WTC11 (cell line): ENCODE measurements at regions not wholly inside any gene's neighbourhood (a gene's known extent, or its start where the extent isn't known, plus 50 kb on each side); places are given as distances from the start of the nearest gene placed in this dataset.
"Not testable (repeated sequence)": the region's sequence is repeated elsewhere in the genome, so short reads cannot be mapped to it uniquely, and the experiment has no call there.

Experiments
- ATAC-seq: fragments of 200-7000 bp; cut with Tn5 transposase; 2 replicates; pipeline ENCODE4 v1.10.0; 2021; ENCODE audit warnings: mild to moderate bottlenecking, moderate library complexity
- CTCF ChIA-PET: fragments of 300-600 bp; sonication (Branson Sonifier 250); formaldehyde crosslinking; loops from one replicate; lab custom pipeline; 2021; ENCODE audit warnings: antibody characterized with exemption; lab: Charles Lee
- POLR2A ChIA-PET: fragments of 350-600 bp; sonication (Branson Sonifier 250); formaldehyde crosslinking; loops from one replicate; lab custom pipeline; 2021; ENCODE audit warnings: antibody characterized with exemption; lab: Charles Lee
- DNase-seq: peaks from one replicate; pipeline ENCODE4 v3.0.0; 2021; ENCODE audit warnings: low spot score
- H3K27ac Mint-ChIP-seq: 2 replicates; pipeline ENCODE4 v1.8.0; 2021; ENCODE audit warnings: mixed read lengths
- H3K27me3 Mint-ChIP-seq: 2 replicates; pipeline ENCODE4 v1.8.0; 2021; ENCODE audit warnings: low read depth, mild to moderate bottlenecking, moderate library complexity, mixed read lengths
- H3K36me3 Mint-ChIP-seq: 2 replicates; pipeline ENCODE4 v1.8.0; 2021; ENCODE audit warnings: mixed read lengths
- H3K4me1 Mint-ChIP-seq: 2 replicates; pipeline ENCODE4 v1.8.0; 2022; ENCODE audit warnings: mixed read lengths
- H3K4me3 Mint-ChIP-seq: 2 replicates; pipeline ENCODE4 v1.8.0; 2021; ENCODE audit warnings: mild to moderate bottlenecking, moderate library complexity, mixed read lengths
- H3K9me3 Mint-ChIP-seq: 2 replicates; pipeline ENCODE4 v1.8.0; 2021; ENCODE audit warnings: mixed read lengths
- AR ChIP-seq: fragments of 250-450 bp; sonication (Bioruptor Pico); IDR thresholded peaks from 2 replicates; pipeline ENCODE4 v1.9.0; 2021; ENCODE audit warnings: mild to moderate bottlenecking
- ATF2 ChIP-seq: sonication (generic); formaldehyde crosslinking; IDR thresholded peaks from 2 replicates; pipeline ENCODE4 v1.8.1; 2022; ENCODE audit warnings: low read depth, missing genetic modification reagents, borderline replicate concordance
- ATF3 ChIP-seq: sonication (generic); formaldehyde crosslinking; conservative IDR thresholded peaks from 2 replicates; pipeline ENCODE4 v1.8.1; 2022; ENCODE audit warnings: mild to moderate bottlenecking, missing genetic modification reagents
- ATF6 ChIP-seq: sonication (generic); formaldehyde crosslinking; IDR thresholded peaks from 2 replicates; pipeline ENCODE4 v1.8.1; 2023; ENCODE audit warnings: mild to moderate bottlenecking, missing genetic modification reagents
- CREB1 ChIP-seq: sonication (generic); formaldehyde crosslinking; IDR thresholded peaks from 2 replicates; pipeline ENCODE4 v1.8.0; 2023; ENCODE audit warnings: mild to moderate bottlenecking, missing genetic modification reagents
- CTCF ChIP-seq: fragments of 200-600 bp; IDR thresholded peaks from 2 replicates; pipeline ENCODE4 v1.8.0; 2022; ENCODE audit warnings: antibody characterized with exemption
- E2F1 ChIP-seq: sonication (generic); formaldehyde crosslinking; IDR thresholded peaks from 2 replicates; pipeline ENCODE4 v1.8.0; 2022; ENCODE audit warnings: mild to moderate bottlenecking, missing genetic modification reagents
- ERG ChIP-seq: fragments of 250-450 bp; sonication (Bioruptor Pico); IDR thresholded peaks from 2 replicates; pipeline ENCODE4 v1.8.0; 2021; ENCODE audit warnings: mild to moderate bottlenecking
- FOXJ3 ChIP-seq: sonication (generic); formaldehyde crosslinking; IDR thresholded peaks from 2 replicates; pipeline ENCODE4 v1.9.0; 2021; ENCODE audit warnings: missing genetic modification reagents, mild to moderate bottlenecking, borderline replicate concordance
- HMGXB4 ChIP-seq: sonication (generic); formaldehyde crosslinking; IDR thresholded peaks from 2 replicates; pipeline ENCODE4 v1.8.1; 2023; ENCODE audit warnings: mild to moderate bottlenecking, moderate library complexity, missing genetic modification reagents
- MXD4 ChIP-seq: fragments of 250-450 bp; sonication (Bioruptor Pico); IDR thresholded peaks from 2 replicates; pipeline ENCODE4 v1.8.0; 2021; ENCODE audit warnings: mild to moderate bottlenecking, moderate library complexity, borderline replicate concordance
- USF1 ChIP-seq: sonication (generic); formaldehyde crosslinking; IDR thresholded peaks from 2 replicates; pipeline ENCODE4 v1.8.0; 2022; ENCODE audit warnings: mild to moderate bottlenecking, missing genetic modification reagents
- ZMAT4 ChIP-seq: fragments of 250-450 bp; sonication (Bioruptor Pico); IDR thresholded peaks from 2 replicates; pipeline ENCODE4 v1.9.0; 2021; ENCODE audit warnings: mild to moderate bottlenecking
- ZSCAN18 ChIP-seq: fragments of 250-450 bp; sonication (Bioruptor Pico); IDR thresholded peaks from 2 replicates; pipeline ENCODE4 v2.1.2; 2022; ENCODE audit warnings: mild to moderate bottlenecking, moderate library complexity

GRCh38 chr22:48621085-48621484 lies 1206.6 kb downstream of the BRD1 start:
- CTCF ChIA-PET: no interaction called here
- DNase-seq (no peak), ATAC-seq (no peak)
- Mint-ChIP-seq H3K9me3 (no peaks in the 10 kb centered on the region), H3K4me1 (peaks cover 4% of the 10 kb centered on the region), H3K4me3 (no peak overlapping the region), H3K27ac (no peak overlapping the region), H3K36me3 (no peaks in the 10 kb centered on the region), H3K27me3 (no peaks in the 10 kb centered on the region)
- TF ChIP-seq ATF6 (CRISPR knock-in tag): no peak
- no peak for TF ChIP-seq CREB1 (CRISPR knock-in tag)
- no peak for TF ChIP-seq USF1 (CRISPR knock-in tag)
- POLR2A ChIA-PET: no interaction called here

GRCh38 chr22:48620460-48620859 lies 1207.2 kb downstream of the BRD1 start:
- H3K36me3 Mint-ChIP-seq, DNase-seq, H3K27me3 Mint-ChIP-seq, H3K4me1 Mint-ChIP-seq, CTCF ChIA-PET, POLR2A ChIA-PET, H3K27ac Mint-ChIP-seq, H3K4me3 Mint-ChIP-seq, ATAC-seq, H3K9me3 Mint-ChIP-seq: not testable (repeated sequence)

GRCh38 chr22:48619721-48620120 lies 1208.0 kb downstream of the BRD1 start:
- ChIA-PET POLR2A (no interaction called here), CTCF (no interaction called here)
- DNase-seq (no peak), ATAC-seq (no peak)
- no peaks in the 10 kb centered on the region for H3K36me3 Mint-ChIP-seq
- no peaks in the 10 kb centered on the region for H3K27me3 Mint-ChIP-seq
- no peaks in the 10 kb centered on the region for H3K4me1 Mint-ChIP-seq
- H3K4me3 Mint-ChIP-seq: no peak overlapping the region
- H3K9me3 Mint-ChIP-seq: no peaks in the 10 kb centered on the region
- H3K27ac Mint-ChIP-seq: no peak overlapping the region
- TF ChIP-seq FOXJ3 (CRISPR knock-in tag) (no peak), E2F1 (CRISPR knock-in tag) (no peak), MXD4 (no peak), ZMAT4 (CRISPR knock-in tag) (no peak), CTCF (no peak), AR (no peak), ERG (CRISPR knock-in tag) (no peak), HMGXB4 (CRISPR knock-in tag) (no peak), ZSCAN18 (CRISPR knock-in tag) (no peak), ATF2 (no peak), USF1 (CRISPR knock-in tag) (no peak), ATF3 (CRISPR knock-in tag) (no peak)
